ENCODE measurements at regions not wholly inside any gene's neighbourhood (a gene's known extent, or its start where the extent isn't known, plus 50 kb on each side); places are given as distances from the start of the nearest gene placed in this dataset.

- no peak for TF ChIP-seq CTCF (IDR thresholded peaks at IDR 0.05)
These were observed 79.8 kb upstream of the GHITM start for GRCh38 chr10:84059526-84059925.

- TF ChIP-seq CTCF (IDR thresholded peaks at IDR 0.05) = no peak
These were observed 75.9 kb upstream of the GHITM start for GRCh38 chr10:84063440-84063839.

GRCh38 chr10:84065804-84066601 lies 73.3 kb upstream of the GHITM start:
- no peak for TF ChIP-seq CTCF (IDR thresholded peaks at IDR 0.05)

- no peak for TF ChIP-seq CTCF (IDR thresholded peaks at IDR 0.05)
These were observed 64.8 kb upstream of the GHITM start for GRCh38 chr10:84074521-84074920.

- TF ChIP-seq CTCF (IDR thresholded peaks at IDR 0.05) = no peak
These were observed 63.9 kb upstream of the GHITM start for GRCh38 chr10:84075226-84076046.

GRCh38 chr10:84076047-84076388 lies 63.3 kb upstream of the GHITM start:
- TF ChIP-seq CTCF (IDR thresholded peaks at IDR 0.05) = no peak

- no peak; the same call in 1 of the 2 replicates for TF ChIP-seq CTCF (IDR thresholded peaks at IDR 0.05)
These were observed 62.6 kb upstream of the GHITM start for GRCh38 chr10:84076540-84077195.
